GM12875 (cell line): ENCODE measurements at regions not wholly inside any gene's neighbourhood (a gene's known extent, or its start where the extent isn't known, plus 50 kb on each side); places are given as distances from the start of the nearest gene placed in this dataset.

ENCODE experiments used
- H3K4me3 ChIP-seq: one replicate; pipeline ENCODE4 v1.5.1; 2011; ENCODE audit warnings: low read depth, low read length, control low read depth
- TF ChIP-seq, protein P1 (sequence below): IDR thresholded peaks from 2 replicates; pipeline ENCODE4 v1.5.1; 2011; ENCODE audit warnings: low read depth, mild to moderate bottlenecking, control low read depth, inconsistent platforms, low read length, moderate library complexity, borderline replicate concordance; ENCODE audit not compliant: insufficient read depth

- H3K4me3 ChIP-seq, result no peak overlapping the region
- TF ChIP-seq, protein P1, sequence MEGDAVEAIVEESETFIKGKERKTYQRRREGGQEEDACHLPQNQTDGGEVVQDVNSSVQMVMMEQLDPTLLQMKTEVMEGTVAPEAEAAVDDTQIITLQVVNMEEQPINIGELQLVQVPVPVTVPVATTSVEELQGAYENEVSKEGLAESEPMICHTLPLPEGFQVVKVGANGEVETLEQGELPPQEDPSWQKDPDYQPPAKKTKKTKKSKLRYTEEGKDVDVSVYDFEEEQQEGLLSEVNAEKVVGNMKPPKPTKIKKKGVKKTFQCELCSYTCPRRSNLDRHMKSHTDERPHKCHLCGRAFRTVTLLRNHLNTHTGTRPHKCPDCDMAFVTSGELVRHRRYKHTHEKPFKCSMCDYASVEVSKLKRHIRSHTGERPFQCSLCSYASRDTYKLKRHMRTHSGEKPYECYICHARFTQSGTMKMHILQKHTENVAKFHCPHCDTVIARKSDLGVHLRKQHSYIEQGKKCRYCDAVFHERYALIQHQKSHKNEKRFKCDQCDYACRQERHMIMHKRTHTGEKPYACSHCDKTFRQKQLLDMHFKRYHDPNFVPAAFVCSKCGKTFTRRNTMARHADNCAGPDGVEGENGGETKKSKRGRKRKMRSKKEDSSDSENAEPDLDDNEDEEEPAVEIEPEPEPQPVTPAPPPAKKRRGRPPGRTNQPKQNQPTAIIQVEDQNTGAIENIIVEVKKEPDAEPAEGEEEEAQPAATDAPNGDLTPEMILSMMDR, result no peak
Measured at GRCh38 chr3:18018491-18019160, 276.2 kb upstream of the TBC1D5 start.

- H3K4me3 ChIP-seq, result no peak overlapping the region
- TF ChIP-seq, protein P1, result no peak
Measured at GRCh38 chr3:18016366-18016765, 273.9 kb upstream of the TBC1D5 start.

- H3K4me3 ChIP-seq, result no peak overlapping the region
- TF ChIP-seq, protein P1, result no peak
Measured at GRCh38 chr3:18012933-18013332, 270.5 kb upstream of the TBC1D5 start.

DNA sequence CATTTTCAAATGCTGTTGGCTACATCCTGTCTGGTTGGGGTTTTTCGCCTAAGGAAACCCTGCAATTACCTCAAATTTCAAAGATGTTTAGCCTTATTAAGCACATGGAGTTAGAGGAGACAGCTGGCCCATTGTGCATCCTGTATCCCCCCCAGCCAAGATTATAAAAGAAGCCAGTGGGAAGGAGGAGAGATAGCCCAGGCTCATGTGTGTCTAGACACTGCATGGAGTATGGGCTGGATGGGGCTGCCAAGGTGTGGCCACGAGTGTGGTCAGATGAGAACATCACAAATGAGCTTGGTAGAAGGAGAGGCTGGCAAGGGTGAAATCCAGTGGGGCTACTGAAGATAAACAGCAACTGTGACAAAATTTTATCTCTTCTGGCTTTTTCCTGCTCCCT lies 270.0 kb upstream of the TBC1D5 start:
- no peak overlapping the region for H3K4me3 ChIP-seq
- TF ChIP-seq, protein P1, result no peak

DNA sequence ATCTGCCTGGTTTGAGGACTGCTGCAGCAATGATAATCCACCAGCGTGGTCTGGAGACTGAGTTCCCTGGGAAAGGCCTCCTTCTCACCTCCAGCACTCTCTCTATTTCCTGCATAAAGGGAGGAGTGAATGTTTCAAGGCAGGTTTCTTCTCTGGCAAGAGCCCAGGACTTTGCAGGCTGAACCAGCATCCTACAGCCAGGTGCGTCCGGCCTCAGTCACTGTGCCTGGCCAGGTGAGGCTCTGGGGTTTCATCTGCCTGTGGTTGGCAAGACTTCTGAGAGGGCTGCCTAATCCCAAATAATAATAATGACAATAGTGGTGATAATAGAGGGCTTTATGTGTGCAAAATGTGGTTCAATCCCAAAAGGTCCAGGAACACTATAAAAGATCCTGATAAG lies 269.0 kb upstream of the TBC1D5 start:
- H3K4me3 ChIP-seq, result no peak overlapping the region
- TF ChIP-seq, protein P1, result no peak

DNA sequence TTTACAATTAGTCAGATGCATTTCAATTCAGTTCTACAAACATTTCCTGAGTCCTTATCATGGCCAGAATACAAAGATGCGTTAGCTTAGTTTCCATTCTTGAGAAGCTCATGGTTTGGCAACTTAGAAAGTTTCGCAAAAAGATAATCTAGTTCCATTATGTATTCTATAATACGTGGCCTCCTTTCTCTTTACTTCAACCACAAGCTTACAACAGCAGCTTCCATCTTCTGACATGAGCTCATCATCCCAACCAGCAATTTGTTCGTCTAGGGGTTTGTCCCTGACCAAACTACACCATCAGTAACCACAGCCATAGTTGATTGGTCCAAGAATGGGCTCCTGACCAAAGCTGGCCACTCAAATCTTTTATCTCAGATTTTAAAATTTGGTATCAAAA lies 267.6 kb upstream of the TBC1D5 start:
- H3K4me3 ChIP-seq, result no peak overlapping the region
- TF ChIP-seq, protein P1, result no peak

DNA sequence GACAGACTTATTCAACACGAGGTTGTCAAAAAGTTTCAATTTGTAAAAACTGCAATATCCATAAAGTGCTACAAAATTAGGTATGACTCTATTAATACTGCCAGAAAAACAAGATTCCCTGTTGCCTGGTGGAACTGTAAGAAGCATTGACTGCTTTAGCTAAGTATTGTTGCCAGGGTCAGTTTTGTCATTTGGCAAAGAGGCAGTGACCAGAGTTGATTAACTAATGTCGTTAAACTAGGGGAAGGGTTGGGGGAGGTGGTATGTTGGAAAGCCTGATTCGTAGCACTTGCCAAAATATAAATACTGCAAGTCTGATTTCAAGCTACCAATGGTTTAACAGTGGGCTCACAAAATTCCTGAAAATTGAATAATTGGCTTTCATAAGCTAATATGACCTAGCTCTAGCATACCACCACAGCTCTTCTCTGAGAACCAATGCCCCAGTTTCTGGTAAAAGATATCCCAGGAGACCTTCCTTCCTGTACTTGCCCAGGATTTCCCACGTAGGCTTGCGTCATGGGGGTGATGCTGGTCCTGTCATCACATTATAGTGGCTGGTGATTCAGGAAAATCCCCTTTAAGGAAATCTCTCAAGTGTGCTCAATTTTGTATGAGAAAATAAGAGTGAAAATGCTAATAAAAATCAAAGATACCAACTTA lies 266.4 kb upstream of the TBC1D5 start:
- TF ChIP-seq, protein P1, result no peak
- no peak overlapping the region for H3K4me3 ChIP-seq
